Naive B cell (primary cell): ENCODE measurements at regions not wholly inside any gene's neighbourhood (a gene's known extent, or its start where the extent isn't known, plus 50 kb on each side); places are given as distances from the start of the nearest gene placed in this dataset.

ENCODE experiments used
- ATAC-seq, 2 donors: fragments of 150-1000 bp; cut with Tn5 transposase; 2 replicates each; pipeline ENCODE4 v1.10.0; 2021; ENCODE audit warnings: low read depth in 2 of 2, mild to moderate bottlenecking in 2 of 2, moderate library complexity in 2 of 2
- DNase-seq: peaks from one replicate; pipeline ENCODE4 v3.0.0; 2022
- H3K27ac Mint-ChIP-seq, 6 donors: one replicate each; pipeline ENCODE4 v1.8.0; 2020 to 2022; ENCODE audit warnings: mild to moderate bottlenecking in 6 of 6, mixed read lengths in 6 of 6, moderate library complexity in 5 of 6, inconsistent platforms in 2 of 6
- H3K27me3 Mint-ChIP-seq, 3 donors: one replicate each; pipeline ENCODE4 v1.8.0; 2021 to 2022; ENCODE audit warnings: mixed read lengths in 3 of 3, mild to moderate bottlenecking in 1 of 3
- H3K36me3 Mint-ChIP-seq, 2 donors: one replicate each; pipeline ENCODE4 v1.8.0; 2020 to 2022; ENCODE audit warnings: mixed read lengths in 2 of 2, inconsistent platforms in 1 of 2, mild to moderate bottlenecking in 1 of 2
- H3K4me1 Mint-ChIP-seq, 3 donors: one replicate each; pipeline ENCODE4 v1.8.0; 2020 to 2022; ENCODE audit warnings: mixed read lengths in 3 of 3, inconsistent platforms in 1 of 3, mild to moderate bottlenecking in 1 of 3, moderate library complexity in 1 of 3
- H3K4me3 Mint-ChIP-seq, 8 donors: one replicate each; pipeline ENCODE4 v1.8.0; 2020 to 2022; ENCODE audit warnings: mild to moderate bottlenecking in 8 of 8, mixed read lengths in 8 of 8, moderate library complexity in 8 of 8, inconsistent platforms in 2 of 8
- H3K9me3 Mint-ChIP-seq, 7 donors: one replicate each; pipeline ENCODE4 v1.8.0; 2020 to 2022; ENCODE audit warnings: mixed read lengths in 7 of 7, mild to moderate bottlenecking in 5 of 7, inconsistent platforms in 2 of 7, moderate library complexity in 1 of 7

DNA sequence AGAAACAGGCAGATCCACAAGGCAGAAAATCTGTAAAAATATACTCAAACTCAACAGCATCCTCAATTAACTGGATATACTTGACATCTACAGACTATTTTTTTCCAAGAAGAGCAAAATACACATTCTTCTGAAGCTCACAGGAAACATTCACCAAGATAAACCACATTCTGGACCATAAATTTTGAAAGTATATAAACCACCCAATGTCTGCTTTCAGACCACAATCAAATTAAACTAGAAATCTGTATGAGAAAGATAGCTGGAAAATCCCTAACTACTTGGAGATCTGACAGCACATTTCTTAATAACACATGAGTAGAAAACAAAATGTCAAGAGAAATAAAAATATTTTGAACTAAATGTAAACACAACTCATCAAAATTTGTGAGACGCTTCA lies 195.5 kb downstream of the ERMARD start:
- Mint-ChIP-seq H3K4me3 (no peak overlapping the region), H3K27me3 (peaks cover 0 to 18% (median 10%) of the 10 kb centered on the region in 3 donors), H3K9me3 (peaks cover 10 to 32% (median 16%) of the 10 kb centered on the region in 7 donors), H3K4me1 (peaks cover 0 to 13% (median 3%) of the 10 kb centered on the region in 3 donors), H3K27ac (peak overlapping the region in 1 of 6 donors; percentile 28), H3K36me3 (peaks cover 0 to 15% of the 10 kb centered on the region in 2 donors)
- ATAC-seq (no peak), DNase-seq (no peak)

- Mint-ChIP-seq H3K27ac (no peak overlapping the region), H3K36me3 (peaks cover 0 to 15% of the 10 kb centered on the region in 2 donors), H3K4me1 (peaks cover 0 to 8% (median 3%) of the 10 kb centered on the region in 3 donors), H3K4me3 (no peak overlapping the region), H3K27me3 (peaks cover 0 to 28% (median 17%) of the 10 kb centered on the region in 3 donors), H3K9me3 (peaks cover 10 to 32% (median 16%) of the 10 kb centered on the region in 7 donors)
- DNase-seq (no peak), ATAC-seq (no peak)
Observed at GRCh38 chr6:169945117-169945516, 193.7 kb downstream of the ERMARD start.

DNA sequence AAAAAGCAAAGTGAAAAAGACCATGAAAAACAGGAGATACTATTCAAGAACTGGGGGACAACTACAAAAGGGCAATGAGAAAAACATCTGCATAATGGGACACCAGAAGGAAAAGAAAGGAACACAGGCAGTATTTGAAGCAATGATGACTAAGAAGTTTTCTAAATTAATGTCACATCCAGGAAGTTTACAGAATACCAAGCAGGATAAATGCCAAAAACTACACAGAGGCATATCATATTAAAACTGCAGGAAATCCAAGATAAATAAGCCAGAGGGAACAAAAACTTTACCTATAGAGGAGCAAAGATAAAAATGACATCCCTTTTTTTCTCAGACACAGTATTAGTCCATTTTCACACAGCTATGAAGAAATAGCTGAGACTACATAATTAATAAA lies 193.0 kb downstream of the ERMARD start:
- H3K27me3 Mint-ChIP-seq, result peaks cover 2 to 32% (median 17%) of the 10 kb centered on the region in 3 donors
- peaks cover 0 to 15% of the 10 kb centered on the region in 2 donors for H3K36me3 Mint-ChIP-seq
- H3K27ac Mint-ChIP-seq, result no peak overlapping the region
- H3K4me3 Mint-ChIP-seq, result no peak overlapping the region
- ATAC-seq (no peak), DNase-seq (no peak)
- H3K9me3 Mint-ChIP-seq, result peaks cover 10 to 32% (median 16%) of the 10 kb centered on the region in 7 donors
- H3K4me1 Mint-ChIP-seq, result peaks cover 0 to 2% (median 0%) of the 10 kb centered on the region in 3 donors

GRCh38 chr6:169944061-169944337 lies 192.6 kb downstream of the ERMARD start:
- Mint-ChIP-seq H3K27me3 (peaks cover 6 to 35% (median 17%) of the 10 kb centered on the region in 3 donors), H3K36me3 (peaks cover 0 to 15% of the 10 kb centered on the region in 2 donors), H3K9me3 (peaks cover 10 to 32% (median 16%) of the 10 kb centered on the region in 7 donors), H3K4me1 (no peaks in the 10 kb centered on the region), H3K4me3 (no peak overlapping the region), H3K27ac (no peak overlapping the region)
- DNase-seq (no peak), ATAC-seq (no peak)

DNA sequence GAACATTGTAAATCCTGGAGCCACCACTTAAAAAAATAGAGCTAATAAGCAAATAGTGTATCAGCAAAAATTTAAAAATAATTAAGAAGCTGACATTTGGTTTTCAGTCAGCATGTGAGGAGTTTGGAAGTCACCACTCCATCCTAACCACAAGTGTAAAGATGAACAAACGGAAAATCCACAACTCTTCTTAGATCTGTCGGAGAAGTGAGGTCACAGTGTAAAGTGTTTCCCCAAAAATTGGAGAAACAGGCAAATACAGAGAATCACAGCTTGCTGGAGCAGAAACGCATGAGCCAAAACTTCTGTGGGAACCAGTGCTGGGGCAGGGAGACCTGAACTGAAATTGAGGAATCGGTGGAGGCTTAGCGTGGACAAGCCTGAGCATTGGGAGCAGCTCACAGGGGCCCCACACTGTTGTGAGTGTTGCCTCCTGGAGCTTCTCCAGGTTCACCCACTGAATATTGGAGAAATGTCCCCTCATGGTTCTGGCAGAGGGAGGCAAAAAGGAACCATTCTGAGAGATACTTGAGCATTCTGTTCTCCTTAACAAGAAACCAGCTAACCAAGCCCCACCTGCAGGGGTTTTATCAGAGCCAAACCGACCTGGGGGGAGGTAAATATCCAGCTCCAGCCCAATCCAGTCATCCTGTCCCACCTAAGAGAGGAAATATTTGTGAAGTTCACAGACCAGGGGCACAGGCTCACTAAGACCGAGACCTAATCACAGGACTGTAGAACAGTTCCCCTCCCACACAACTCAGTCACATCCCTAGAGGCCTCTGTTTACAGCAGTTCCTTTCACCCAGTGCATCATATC lies 192.0 kb downstream of the ERMARD start:
- DNase-seq (no peak), ATAC-seq (no peak)
- no peaks in the 10 kb centered on the region for H3K4me1 Mint-ChIP-seq
- peaks cover 0 to 15% of the 10 kb centered on the region in 2 donors for H3K36me3 Mint-ChIP-seq
- H3K27me3 Mint-ChIP-seq, result peaks cover 9 to 40% (median 22%) of the 10 kb centered on the region in 3 donors
- H3K9me3 Mint-ChIP-seq, result peaks cover 10 to 32% (median 16%) of the 10 kb centered on the region in 7 donors
- no peak overlapping the region for H3K4me3 Mint-ChIP-seq
- peak overlapping the region in 1 of 6 donors; percentile 39 for H3K27ac Mint-ChIP-seq

GRCh38 chr6:169942173-169942572 lies 190.8 kb downstream of the ERMARD start:
- Mint-ChIP-seq H3K9me3 (peaks cover 10 to 32% (median 16%) of the 10 kb centered on the region in 7 donors), H3K27ac (peak overlapping the region in 1 of 6 donors; percentile 79)
- no peak for DNase-seq

GRCh38 chr6:169940481-169941271 lies 189.3 kb downstream of the ERMARD start:
- Mint-ChIP-seq H3K4me1 (no peaks in the 10 kb centered on the region), H3K27me3 (peaks cover 9 to 55% (median 34%) of the 10 kb centered on the region in 3 donors), H3K4me3 (no peak overlapping the region), H3K9me3 (peaks cover 8 to 32% (median 16%) of the 10 kb centered on the region in 7 donors), H3K36me3 (peaks cover 0 to 15% of the 10 kb centered on the region in 2 donors), H3K27ac (peak overlapping the region in 2 of 6 donors; percentile 10 to 28)
- DNase-seq (no peak), ATAC-seq (no peak)

More at GRCh38 chr6:169942173-169942572, 190.8 kb downstream of the ERMARD start:
- ATAC-seq, result no peak
- Mint-ChIP-seq H3K36me3 (peaks cover 0 to 15% of the 10 kb centered on the region in 2 donors), H3K27me3 (peaks cover 9 to 47% (median 31%) of the 10 kb centered on the region in 3 donors), H3K4me3 (no peak overlapping the region), H3K4me1 (no peaks in the 10 kb centered on the region)

DNA sequence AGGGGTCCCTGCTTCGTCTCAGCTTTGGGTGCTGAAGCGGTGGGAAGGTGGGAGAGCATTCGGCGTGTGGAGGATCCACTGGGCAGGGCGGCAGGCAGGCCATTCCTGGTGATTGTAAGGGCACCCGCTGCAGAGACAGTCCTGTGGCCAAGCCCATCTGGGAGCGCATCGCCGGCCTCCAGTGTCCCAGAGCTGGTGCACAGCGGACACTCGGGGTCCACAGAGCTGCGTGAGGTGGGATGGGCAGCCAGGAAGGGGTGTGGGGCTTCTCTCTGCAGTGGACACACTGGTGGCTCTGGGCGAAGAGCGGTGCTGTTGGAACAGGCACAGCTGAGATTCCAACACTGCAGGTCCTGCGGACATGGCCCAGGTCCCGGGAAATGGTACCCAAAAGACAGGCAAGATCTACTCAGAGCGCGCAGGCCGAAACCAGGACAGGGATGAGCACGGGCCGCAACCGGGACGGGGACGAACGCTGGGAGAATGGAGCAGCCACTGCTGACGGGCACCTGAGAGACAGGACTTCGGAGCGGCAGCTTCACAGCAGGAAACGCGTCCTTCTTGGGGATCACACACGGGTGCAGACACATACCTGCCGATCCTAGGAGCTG lies 188.2 kb downstream of the ERMARD start:
- no peak overlapping the region for H3K4me3 Mint-ChIP-seq
- H3K36me3 Mint-ChIP-seq, result peaks cover 0 to 15% of the 10 kb centered on the region in 2 donors
- H3K27ac Mint-ChIP-seq, result no peak overlapping the region
- H3K27me3 Mint-ChIP-seq, result peaks cover 9 to 50% (median 31%) of the 10 kb centered on the region in 3 donors
- H3K4me1 Mint-ChIP-seq, result no peaks in the 10 kb centered on the region
- DNase-seq (no peak), ATAC-seq (no peak)
- peaks cover 8 to 25% (median 16%) of the 10 kb centered on the region in 7 donors for H3K9me3 Mint-ChIP-seq

GRCh38 chr6:169938731-169939130 lies 187.3 kb downstream of the ERMARD start:
- DNase-seq (no peak), ATAC-seq (no peak)
- H3K9me3 Mint-ChIP-seq, result peaks cover 4 to 15% (median 9%) of the 10 kb centered on the region in 7 donors
- H3K4me3 Mint-ChIP-seq, result no peak overlapping the region
- no peak overlapping the region for H3K27ac Mint-ChIP-seq
- H3K4me1 Mint-ChIP-seq, result no peaks in the 10 kb centered on the region
- H3K27me3 Mint-ChIP-seq, result peaks cover 9 to 44% (median 28%) of the 10 kb centered on the region in 3 donors
- peaks cover 0 to 6% of the 10 kb centered on the region in 2 donors for H3K36me3 Mint-ChIP-seq

GRCh38 chr6:169938262-169938701 lies 186.9 kb downstream of the ERMARD start:
- Mint-ChIP-seq H3K27ac (no peak overlapping the region), H3K27me3 (peaks cover 9 to 41% (median 28%) of the 10 kb centered on the region in 3 donors), H3K36me3 (peaks cover 0 to 2% of the 10 kb centered on the region in 2 donors), H3K4me1 (no peaks in the 10 kb centered on the region), H3K4me3 (no peak overlapping the region), H3K9me3 (peaks cover under 1 to 11% (median 5%) of the 10 kb centered on the region in 7 donors)
- ATAC-seq (no peak), DNase-seq (no peak)

DNA sequence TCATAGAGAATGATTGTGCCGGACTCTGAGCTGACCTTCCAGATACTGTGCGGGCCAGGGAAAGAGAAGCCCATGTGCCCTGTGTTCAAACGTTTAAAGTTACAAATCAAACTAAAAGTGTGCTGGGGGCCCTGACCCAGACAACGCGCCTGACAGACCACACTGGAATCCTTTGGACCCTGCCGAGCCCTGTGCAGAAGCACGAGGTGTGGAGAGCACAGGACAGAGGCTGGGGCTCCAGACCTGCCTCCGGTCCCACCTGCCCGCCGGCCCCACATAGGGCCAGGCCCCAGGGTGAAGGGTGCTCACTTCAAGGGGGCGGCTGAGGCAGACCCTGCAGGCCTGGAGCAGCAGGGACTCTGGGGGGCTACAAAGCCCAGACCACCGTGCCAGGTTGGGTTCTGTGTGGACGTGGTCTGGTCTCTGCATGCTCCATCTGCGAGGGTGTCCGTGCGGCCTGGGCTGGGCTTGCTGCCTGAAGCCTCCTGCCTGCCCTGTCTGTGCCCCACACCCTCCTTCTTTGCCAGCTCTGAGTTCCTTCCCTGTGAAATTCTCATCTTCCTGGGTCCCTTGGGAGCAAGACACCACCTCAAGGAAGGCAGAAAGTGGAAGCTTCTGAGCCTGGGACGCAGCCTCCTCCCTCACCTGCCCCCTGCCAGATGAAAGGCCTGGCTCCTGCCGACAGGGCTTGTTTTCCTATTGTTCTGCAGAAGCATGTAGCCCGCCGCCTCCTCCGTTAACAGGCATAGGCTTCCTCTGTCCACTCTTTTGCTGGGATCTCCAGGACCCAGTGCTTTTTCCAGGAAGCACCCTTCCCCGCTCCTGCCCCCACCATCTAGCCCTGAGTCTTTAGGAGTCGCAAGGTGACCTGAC lies 186.2 kb downstream of the ERMARD start:
- peaks cover 0 to 5% (median 3%) of the 10 kb centered on the region in 7 donors for H3K9me3 Mint-ChIP-seq
- no peaks in the 10 kb centered on the region for H3K36me3 Mint-ChIP-seq
- H3K4me1 Mint-ChIP-seq, result no peaks in the 10 kb centered on the region
- peaks cover 9 to 40% (median 28%) of the 10 kb centered on the region in 3 donors for H3K27me3 Mint-ChIP-seq
- H3K27ac Mint-ChIP-seq, result no peak overlapping the region
- no peak for ATAC-seq
- no peak for DNase-seq
- no peak overlapping the region for H3K4me3 Mint-ChIP-seq

GRCh38 chr6:169936355-169936975 lies 185.0 kb downstream of the ERMARD start:
- peak overlapping the region in 1 of 6 donors; percentile 32 for H3K27ac Mint-ChIP-seq
- peak overlapping the region in 1 of 8 donors; percentile 42 for H3K4me3 Mint-ChIP-seq
- H3K9me3 Mint-ChIP-seq, result peaks cover 0 to 2% (median 0%) of the 10 kb centered on the region in 7 donors
- no peaks in the 10 kb centered on the region for H3K36me3 Mint-ChIP-seq
- H3K27me3 Mint-ChIP-seq, result peaks cover 9 to 40% (median 28%) of the 10 kb centered on the region in 3 donors
- H3K4me1 Mint-ChIP-seq, result no peaks in the 10 kb centered on the region
- DNase-seq (no peak), ATAC-seq (no peak)
